Left ventricle myocardium inferior (tissue), 1 donor: ENCODE measurements at regions not wholly inside any gene's neighbourhood (a gene's known extent, or its start where the extent isn't known, plus 50 kb on each side); places are given as distances from the start of the nearest gene placed in this dataset.
A peak's percentile ranks its signal among the peaks of the same experiment; 100 is the strongest.

ENCODE experiments used
- DNase-seq: peaks from one replicate; pipeline ENCODE4 v3.0.0-alpha.2; 2020
- H3K27ac ChIP-seq: fragments of 200-600 bp; replicated peaks from 2 replicates; pipeline ENCODE4 v1.8.0; 2021
- H3K27me3 ChIP-seq: fragments of 200-600 bp; 2 replicates; pipeline ENCODE4 v1.8.0; 2021; ENCODE audit warnings: low read depth
- H3K36me3 ChIP-seq: fragments of 200-600 bp; 2 replicates; pipeline ENCODE4 v1.8.0; 2021
- H3K4me1 ChIP-seq: fragments of 200-600 bp; 2 replicates; pipeline ENCODE4 v1.8.0; 2021
- H3K4me3 ChIP-seq: fragments of 200-600 bp; 2 replicates; pipeline ENCODE4 v1.8.0; 2021; ENCODE audit warnings: mild to moderate bottlenecking, moderate library complexity
- H3K9me3 ChIP-seq: fragments of 200-600 bp; replicated peaks from 2 replicates; pipeline ENCODE4 v1.8.0; 2021
- CTCF ChIP-seq: fragments of 200-600 bp; IDR thresholded peaks from 2 replicates; pipeline ENCODE4 v1.8.0; 2021; ENCODE audit warnings: antibody characterized with exemption, mild to moderate bottlenecking, borderline replicate concordance
- intact Hi-C: fragments of 100-400 bp; cut with micrococcal nuclease; formaldehyde crosslinking; loops from one replicate; pipeline ENCODE4 v1.11.0; 2022
- donor health status: DM: no; HTN: yes; CAD: no; lungs with severe emphysema.

- peaks cover 26% of the 10 kb centered on the region for H3K4me1 ChIP-seq
- peak overlapping the region; percentile 71 for H3K4me3 ChIP-seq
- no peaks in the 10 kb centered on the region for H3K9me3 ChIP-seq
- peak; percentile 43 for DNase-seq
- no peak for TF ChIP-seq CTCF
- intact Hi-C loops: no loop called here
- H3K36me3 ChIP-seq: no peaks in the 10 kb centered on the region
- H3K27ac ChIP-seq: peak overlapping the region; percentile 84
- no peaks in the 10 kb centered on the region for H3K27me3 ChIP-seq
Observed at GRCh38 chr11:122440811-122441665, 214.5 kb upstream of the UBASH3B start.

DNA sequence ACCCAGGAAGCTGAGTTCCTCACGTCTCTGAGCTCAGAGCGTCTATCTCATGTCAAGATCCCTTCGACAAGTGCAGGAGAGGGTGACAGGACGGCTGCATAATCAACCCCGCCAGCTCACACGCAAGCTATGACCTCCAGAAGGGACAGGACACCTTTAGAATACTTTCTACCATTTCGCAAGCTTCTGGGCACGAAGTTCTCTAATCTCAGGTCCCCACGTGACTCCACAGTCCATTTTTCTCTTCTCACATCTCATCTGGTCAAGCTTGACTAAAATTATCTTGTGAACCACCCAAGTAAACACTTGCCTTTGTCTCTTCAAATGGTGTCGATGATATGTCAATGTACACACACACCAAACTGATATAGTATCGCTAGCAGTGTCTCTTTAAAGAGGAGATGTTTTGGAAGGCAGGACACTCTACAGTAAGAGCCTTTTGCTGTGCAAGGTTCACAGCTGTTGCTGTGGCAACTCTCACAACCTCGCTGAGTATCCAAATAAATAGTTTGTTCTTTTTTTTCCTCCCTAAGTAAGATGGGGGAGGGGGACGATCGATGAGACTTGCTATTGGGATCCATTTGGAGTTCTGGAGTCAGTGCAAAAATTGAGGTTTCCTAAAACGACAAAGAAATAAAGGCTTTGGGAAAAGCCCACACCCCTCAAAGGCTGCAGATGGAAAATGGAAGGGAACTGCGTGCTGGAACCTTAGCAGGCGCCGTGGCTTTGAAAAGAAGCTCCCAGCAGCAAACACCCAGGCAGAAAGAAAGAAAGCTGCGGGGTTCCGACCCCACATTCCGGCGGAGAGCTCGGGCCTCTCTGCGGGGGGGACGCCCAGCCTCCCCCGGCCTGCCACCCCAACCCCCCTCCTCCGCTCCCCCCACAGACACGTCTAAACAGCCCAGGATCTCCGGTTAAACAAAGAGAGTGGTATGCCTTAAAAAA, 215.4 kb upstream of the UBASH3B start:
- no peaks in the 10 kb centered on the region for H3K9me3 ChIP-seq
- H3K4me3 ChIP-seq: peak overlapping the region; percentile 71
- intact Hi-C loops: no loop called here
- peak overlapping the region; percentile 84 for H3K27ac ChIP-seq
- peaks cover 26% of the 10 kb centered on the region for H3K4me1 ChIP-seq
- no peaks in the 10 kb centered on the region for H3K27me3 ChIP-seq
- peak; percentile 35 for DNase-seq
- no peaks in the 10 kb centered on the region for H3K36me3 ChIP-seq
- no peak for TF ChIP-seq CTCF

GRCh38 chr11:122436188-122436555, 219.3 kb upstream of the UBASH3B start:
- H3K36me3 ChIP-seq: no peaks in the 10 kb centered on the region
- peaks cover 15% of the 10 kb centered on the region for H3K4me1 ChIP-seq
- no peak for DNase-seq
- no peaks in the 10 kb centered on the region for H3K27me3 ChIP-seq
- H3K27ac ChIP-seq: no peak overlapping the region
- no peak overlapping the region for H3K4me3 ChIP-seq
- intact Hi-C loops: no loop called here
- no peaks in the 10 kb centered on the region for H3K9me3 ChIP-seq
- no peak for TF ChIP-seq CTCF

- H3K9me3 ChIP-seq: no peaks in the 10 kb centered on the region
- H3K4me3 ChIP-seq: no peak overlapping the region
- TF ChIP-seq CTCF: no peak
- H3K36me3 ChIP-seq: no peaks in the 10 kb centered on the region
- intact Hi-C loops: no loop called here
- no peaks in the 10 kb centered on the region for H3K27me3 ChIP-seq
- H3K4me1 ChIP-seq: peaks cover 13% of the 10 kb centered on the region
- no peak overlapping the region for H3K27ac ChIP-seq
- no peak for DNase-seq
Observed at GRCh38 chr11:122435540-122436187, 219.9 kb upstream of the UBASH3B start.

DNA sequence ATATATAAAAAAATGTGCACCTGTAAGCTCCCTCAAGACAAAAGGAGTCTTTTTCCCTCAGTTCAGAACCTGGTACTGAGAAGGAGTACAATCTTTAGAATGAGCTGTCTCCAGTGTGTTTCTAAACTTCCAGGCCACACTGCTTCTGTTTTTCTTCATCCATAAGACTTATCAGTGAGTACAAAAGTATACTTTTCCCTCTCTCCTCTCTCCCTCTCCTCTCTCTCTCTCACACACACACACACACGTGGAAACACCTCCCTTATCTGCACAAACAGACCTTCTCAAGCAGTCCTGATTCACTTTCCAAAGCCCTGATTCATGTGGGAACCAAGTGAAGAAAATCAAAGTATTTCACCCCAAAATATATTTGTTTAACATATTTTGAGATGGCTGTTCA, 220.7 kb upstream of the UBASH3B start:
- intact Hi-C loops: no loop called here
- Histone ChIP-seq H3K36me3 (no peaks in the 10 kb centered on the region), H3K27me3 (no peaks in the 10 kb centered on the region), H3K4me3 (no peak overlapping the region), H3K27ac (no peak overlapping the region), H3K9me3 (no peaks in the 10 kb centered on the region), H3K4me1 (peaks cover 6% of the 10 kb centered on the region)
- DNase-seq: no peak
- TF ChIP-seq CTCF: no peak
